ENCODE measurements at regions not wholly inside any gene's neighbourhood (a gene's known extent, or its start where the extent isn't known, plus 50 kb on each side); places are given as distances from the start of the nearest gene placed in this dataset.

DNA sequence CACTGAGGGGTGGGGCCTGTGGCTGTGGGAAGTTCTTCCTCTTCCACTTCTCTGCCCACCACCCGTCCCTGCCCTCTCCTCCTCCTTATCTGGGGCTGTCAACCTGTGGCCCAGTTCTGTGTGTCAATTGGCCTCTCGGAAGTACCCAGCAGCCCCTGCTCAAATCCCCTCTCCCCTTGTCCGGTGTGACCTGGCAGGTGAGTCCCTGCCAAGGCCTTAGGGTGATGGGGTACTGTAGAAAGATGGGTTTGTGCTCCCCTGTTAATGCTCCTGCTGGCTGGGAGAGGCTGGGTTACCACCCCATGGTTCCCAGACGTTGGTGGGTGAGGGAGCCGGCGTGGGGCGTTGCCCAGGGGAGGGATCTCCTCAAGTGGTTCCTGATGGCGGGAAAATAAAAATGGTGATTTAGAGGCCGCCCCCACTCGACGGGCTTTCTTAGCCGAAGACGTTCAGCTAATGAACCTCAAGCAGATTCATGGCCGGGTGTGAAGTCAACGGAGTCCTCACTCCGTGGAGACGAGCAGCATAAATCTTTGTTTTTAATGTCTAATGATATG is 141.2 kb downstream of the URI1 start:
- TF ChIP-seq GATA2 (IDR thresholded peaks at IDR 0.05; ENCODE audit: low read depth, low read length) (no peak), GATA3 (IDR thresholded peaks at IDR 0.05; ENCODE audit: low read depth, low read length) (no peak)

Data from SH-SY5Y (cell line).